HG02852 (cell line): ENCODE measurements at regions not wholly inside any gene's neighbourhood (a gene's known extent, or its start where the extent isn't known, plus 50 kb on each side); places are given as distances from the start of the nearest gene placed in this dataset.

Source experiments
- ATAC-seq: cut with Tn5 transposase; IDR thresholded peaks from one replicate; pipeline ENCODE4 v1.9.1; 2021; ENCODE audit warnings: mild to moderate bottlenecking, moderate library complexity; ENCODE audit not compliant: unreplicated experiment

- no peak for ATAC-seq
Measured at GRCh38 chr1:219993554-219994433, 52.5 kb downstream of the EPRS1 start.

DNA sequence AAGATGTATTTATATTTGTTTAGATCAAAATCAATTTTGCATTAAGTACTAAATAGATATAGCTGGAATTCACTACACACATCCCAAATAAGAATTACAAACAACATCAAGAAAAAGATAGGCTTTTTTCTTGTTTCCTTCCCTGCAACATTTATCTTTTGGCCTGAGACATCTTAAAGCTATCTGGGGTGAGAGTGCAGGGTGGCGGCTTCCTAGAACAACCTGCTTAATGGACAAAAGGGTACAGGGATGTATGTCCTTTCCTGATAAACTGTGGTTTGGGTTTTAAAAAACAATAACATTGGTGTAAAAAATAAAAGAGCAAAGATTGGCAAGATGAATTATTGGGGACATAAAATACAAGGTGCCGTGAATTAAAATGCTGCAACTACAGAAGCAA is 54.4 kb downstream of the EPRS1 start:
- no peak for ATAC-seq

- no peak for ATAC-seq
Measured at GRCh38 chr1:219991511-219991810, 54.8 kb downstream of the EPRS1 start.

- ATAC-seq: no peak
Measured at GRCh38 chr1:219990782-219991510, 55.4 kb downstream of the EPRS1 start.

DNA sequence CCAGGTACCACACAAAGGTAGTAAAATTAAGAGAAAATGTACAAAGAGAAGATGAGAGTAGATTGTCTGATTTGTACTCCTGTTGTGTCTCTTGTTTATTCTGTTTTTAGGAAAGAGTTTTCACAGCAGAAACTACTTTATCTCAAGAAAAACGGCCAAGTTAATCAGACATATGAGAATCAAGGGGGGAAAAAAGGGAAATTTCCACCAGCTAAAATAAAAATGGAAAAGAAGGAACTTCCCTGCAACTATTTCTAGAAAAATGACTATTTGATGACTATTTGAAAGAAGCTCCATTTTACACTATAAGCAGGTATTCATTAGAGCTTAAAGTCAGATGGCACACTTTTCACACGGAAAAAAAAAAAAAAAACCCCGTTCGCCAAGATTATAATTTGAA is 56.5 kb downstream of the EPRS1 start:
- ATAC-seq: no peak

DNA sequence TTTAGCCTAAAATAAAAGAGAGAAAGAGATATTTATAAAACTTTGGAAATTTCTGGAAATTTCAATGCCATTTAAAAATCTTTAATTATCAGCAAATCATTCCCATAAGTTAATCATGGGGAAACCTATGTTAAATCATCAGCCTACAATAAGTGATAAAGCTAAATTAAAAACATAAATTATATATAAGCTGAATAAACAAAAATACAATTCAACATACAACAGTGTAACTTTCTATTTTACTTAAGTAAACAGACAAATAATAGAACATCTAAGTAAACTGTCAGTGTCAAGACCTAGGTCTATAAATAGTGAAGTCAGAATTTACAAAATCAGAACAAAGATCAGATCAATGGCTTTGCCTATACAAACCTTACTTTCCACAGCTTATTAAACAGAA is 57.5 kb downstream of the EPRS1 start:
- no peak for ATAC-seq

DNA sequence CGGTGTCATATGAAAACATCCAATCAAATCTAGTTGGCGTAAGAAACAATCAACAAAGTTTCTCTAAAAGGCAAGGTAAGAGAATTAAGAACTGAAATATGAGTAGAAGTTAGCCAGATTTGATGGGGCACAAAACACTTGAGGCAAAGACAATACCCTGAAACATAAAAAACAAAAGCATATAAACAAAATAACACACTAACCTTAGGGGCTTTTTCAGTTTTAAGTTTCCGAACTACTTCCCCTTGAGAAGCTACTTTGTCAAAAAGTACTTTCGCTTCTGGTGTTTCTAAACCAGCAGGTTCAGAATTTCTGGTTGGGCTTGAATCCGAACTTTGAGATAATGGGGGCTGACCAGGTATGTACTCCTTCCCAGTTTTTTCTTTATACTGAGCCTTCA is 57.9 kb downstream of the EPRS1 start:
- peak; percentile 78 for ATAC-seq

- no peak for ATAC-seq
Measured at GRCh38 chr1:219987325-219987724, 59.0 kb upstream of the SLC30A10 start.

GRCh38 chr1:219985169-219985568 is 56.8 kb upstream of the SLC30A10 start:
- no peak for ATAC-seq
